ENCODE measurements at regions not wholly inside any gene's neighbourhood (a gene's known extent, or its start where the extent isn't known, plus 50 kb on each side); places are given as distances from the start of the nearest gene placed in this dataset.

DNA sequence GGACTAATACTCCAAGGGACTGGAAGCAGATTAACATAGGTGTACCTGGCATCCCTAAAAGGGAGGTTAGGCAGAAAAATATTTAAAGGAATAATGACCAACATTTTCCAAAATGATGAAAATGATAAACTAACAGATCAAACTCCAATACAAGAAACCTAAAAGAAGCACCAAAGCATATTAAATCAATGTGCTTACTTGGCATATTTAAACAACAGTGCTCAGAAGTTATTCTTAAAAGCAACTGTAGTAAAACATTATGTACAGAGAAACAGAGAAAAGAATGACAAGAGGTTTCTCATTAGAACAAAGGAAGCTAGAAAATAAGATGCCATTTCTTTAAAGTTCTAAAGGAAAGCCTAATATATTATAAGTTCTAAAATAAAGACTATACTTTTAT lies 947.3 kb upstream of the TMEFF2 start:
- no peak for TF ChIP-seq YY1 (IDR thresholded peaks at IDR 0.05; ENCODE audit: low read depth, low read length)
- no peak for TF ChIP-seq EP300 (IDR thresholded peaks at IDR 0.05; ENCODE audit: borderline replicate concordance in 1 of 2, control insufficient read depth in 1 of 2, low read depth in 2 of 2, low read length in 2 of 2)
- no peak for TF ChIP-seq SMC3 (IDR thresholded peaks at IDR 0.05; ENCODE audit: borderline replicate concordance, low read length)
- no peak for TF ChIP-seq CTCF (IDR thresholded peaks at IDR 0.05 in 2 of 3, conservative IDR thresholded peaks at IDR 0.05 in 1 of 3; ENCODE audit: control insufficient read depth in 2 of 3, extremely low read depth in 1 of 3, insufficient read depth in 1 of 3, low read depth in 3 of 3, low read length in 3 of 3)
- no peak for TF ChIP-seq SP1 (IDR thresholded peaks at IDR 0.05; ENCODE audit: low read depth, low read length)
- no peak for TF ChIP-seq MTA3 (IDR thresholded peaks at IDR 0.05; ENCODE audit: borderline replicate concordance, low read length)
- no peak for TF ChIP-seq ELK1 (IDR thresholded peaks at IDR 0.05; ENCODE audit: low read depth, low read length)
- TF ChIP-seq, protein P1, sequence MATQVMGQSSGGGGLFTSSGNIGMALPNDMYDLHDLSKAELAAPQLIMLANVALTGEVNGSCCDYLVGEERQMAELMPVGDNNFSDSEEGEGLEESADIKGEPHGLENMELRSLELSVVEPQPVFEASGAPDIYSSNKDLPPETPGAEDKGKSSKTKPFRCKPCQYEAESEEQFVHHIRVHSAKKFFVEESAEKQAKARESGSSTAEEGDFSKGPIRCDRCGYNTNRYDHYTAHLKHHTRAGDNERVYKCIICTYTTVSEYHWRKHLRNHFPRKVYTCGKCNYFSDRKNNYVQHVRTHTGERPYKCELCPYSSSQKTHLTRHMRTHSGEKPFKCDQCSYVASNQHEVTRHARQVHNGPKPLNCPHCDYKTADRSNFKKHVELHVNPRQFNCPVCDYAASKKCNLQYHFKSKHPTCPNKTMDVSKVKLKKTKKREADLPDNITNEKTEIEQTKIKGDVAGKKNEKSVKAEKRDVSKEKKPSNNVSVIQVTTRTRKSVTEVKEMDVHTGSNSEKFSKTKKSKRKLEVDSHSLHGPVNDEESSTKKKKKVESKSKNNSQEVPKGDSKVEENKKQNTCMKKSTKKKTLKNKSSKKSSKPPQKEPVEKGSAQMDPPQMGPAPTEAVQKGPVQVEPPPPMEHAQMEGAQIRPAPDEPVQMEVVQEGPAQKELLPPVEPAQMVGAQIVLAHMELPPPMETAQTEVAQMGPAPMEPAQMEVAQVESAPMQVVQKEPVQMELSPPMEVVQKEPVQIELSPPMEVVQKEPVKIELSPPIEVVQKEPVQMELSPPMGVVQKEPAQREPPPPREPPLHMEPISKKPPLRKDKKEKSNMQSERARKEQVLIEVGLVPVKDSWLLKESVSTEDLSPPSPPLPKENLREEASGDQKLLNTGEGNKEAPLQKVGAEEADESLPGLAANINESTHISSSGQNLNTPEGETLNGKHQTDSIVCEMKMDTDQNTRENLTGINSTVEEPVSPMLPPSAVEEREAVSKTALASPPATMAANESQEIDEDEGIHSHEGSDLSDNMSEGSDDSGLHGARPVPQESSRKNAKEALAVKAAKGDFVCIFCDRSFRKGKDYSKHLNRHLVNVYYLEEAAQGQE (IDR thresholded peaks at IDR 0.05; ENCODE audit: low read depth, low read length): no peak
- TF ChIP-seq IRF3 (IDR thresholded peaks at IDR 0.05): no peak
- TF ChIP-seq ZNF274 (IDR thresholded peaks at IDR 0.05; ENCODE audit: insufficient read depth, insufficient read length): no peak

Measured in GM12878 (cell line).